C4-2B (cell line): ENCODE measurements at regions not wholly inside any gene's neighbourhood (a gene's known extent, or its start where the extent isn't known, plus 50 kb on each side); places are given as distances from the start of the nearest gene placed in this dataset.

ENCODE experiments used
- H3K27ac ChIP-seq: fragments of 450-650 bp; 2 replicates; pipeline ENCODE4 v1.5.1; 2017
- ZFX ChIP-seq: fragments of 450-650 bp; IDR thresholded peaks from 2 replicates; pipeline ENCODE4 v1.6.1; 2017
- TF ChIP-seq, protein P1 (sequence below): fragments of 450-650 bp; conservative IDR thresholded peaks from 2 replicates; pipeline ENCODE4 v1.5.1; 2017; ENCODE audit warnings: mild to moderate bottlenecking

DNA sequence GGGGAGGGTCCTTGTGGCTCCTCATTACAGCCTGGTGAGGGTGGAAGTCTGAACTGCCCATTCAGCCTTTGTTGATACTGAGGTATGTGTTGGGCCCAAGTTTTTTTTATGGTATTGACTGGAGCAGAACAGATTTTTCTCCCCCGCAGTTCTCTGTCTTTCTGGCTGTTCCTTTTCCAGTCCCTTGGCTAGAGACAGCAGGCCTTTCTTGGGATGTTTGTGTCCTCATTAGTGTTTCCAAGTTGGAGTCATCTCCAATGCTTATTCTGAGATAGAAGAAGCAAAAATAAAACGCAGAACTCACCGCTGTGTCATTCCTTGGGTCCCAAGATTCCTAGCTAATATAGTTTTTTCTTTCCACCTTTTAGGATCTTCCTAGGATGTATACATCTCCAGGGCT, 193.3 kb downstream of the RAMP3 start:
- no peak overlapping the region for H3K27ac ChIP-seq
- no peak for TF ChIP-seq ZFX
- TF ChIP-seq, protein P1, sequence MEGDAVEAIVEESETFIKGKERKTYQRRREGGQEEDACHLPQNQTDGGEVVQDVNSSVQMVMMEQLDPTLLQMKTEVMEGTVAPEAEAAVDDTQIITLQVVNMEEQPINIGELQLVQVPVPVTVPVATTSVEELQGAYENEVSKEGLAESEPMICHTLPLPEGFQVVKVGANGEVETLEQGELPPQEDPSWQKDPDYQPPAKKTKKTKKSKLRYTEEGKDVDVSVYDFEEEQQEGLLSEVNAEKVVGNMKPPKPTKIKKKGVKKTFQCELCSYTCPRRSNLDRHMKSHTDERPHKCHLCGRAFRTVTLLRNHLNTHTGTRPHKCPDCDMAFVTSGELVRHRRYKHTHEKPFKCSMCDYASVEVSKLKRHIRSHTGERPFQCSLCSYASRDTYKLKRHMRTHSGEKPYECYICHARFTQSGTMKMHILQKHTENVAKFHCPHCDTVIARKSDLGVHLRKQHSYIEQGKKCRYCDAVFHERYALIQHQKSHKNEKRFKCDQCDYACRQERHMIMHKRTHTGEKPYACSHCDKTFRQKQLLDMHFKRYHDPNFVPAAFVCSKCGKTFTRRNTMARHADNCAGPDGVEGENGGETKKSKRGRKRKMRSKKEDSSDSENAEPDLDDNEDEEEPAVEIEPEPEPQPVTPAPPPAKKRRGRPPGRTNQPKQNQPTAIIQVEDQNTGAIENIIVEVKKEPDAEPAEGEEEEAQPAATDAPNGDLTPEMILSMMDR, result no peak

DNA sequence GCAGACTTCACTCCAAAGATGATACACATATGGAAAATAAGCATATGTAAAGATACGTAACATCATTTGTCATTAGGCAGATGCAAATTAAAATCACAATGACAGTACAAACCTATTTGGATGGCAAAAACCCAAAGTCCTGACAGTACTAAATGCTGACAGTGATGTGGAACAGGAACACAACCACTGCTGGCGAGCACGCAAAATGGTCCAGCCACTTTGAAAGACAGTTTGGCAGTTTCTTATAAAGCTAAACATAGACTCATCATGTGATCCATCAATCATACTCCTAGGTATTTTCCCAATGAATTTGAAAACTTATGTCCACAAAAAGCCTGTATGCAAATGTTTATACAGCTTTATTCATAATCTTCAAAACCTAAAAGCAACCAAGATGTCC, 200.7 kb downstream of the RAMP3 start:
- H3K27ac ChIP-seq, result no peak overlapping the region
- TF ChIP-seq ZFX, result no peak

DNA sequence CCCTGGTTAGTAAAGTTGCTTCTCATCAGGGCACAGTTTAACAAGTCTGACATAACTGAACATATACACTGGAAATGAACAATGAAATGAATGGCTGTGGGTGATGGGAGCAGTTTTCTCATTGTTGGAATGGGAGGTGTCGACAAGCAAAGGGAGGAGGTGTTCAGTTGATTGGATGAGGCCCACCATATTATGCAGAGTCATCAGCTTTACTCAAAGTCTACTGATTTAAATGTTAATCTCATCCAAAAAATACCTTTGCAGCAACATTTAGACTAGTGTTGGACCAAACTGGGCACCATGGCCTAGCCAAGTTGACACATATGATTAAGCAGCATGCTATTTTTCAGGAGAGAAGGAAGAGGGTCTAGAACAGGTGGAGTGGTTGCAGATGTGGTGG, 201.7 kb downstream of the RAMP3 start:
- no peak overlapping the region for H3K27ac ChIP-seq
- no peak for TF ChIP-seq ZFX
- TF ChIP-seq, protein P1, result no peak

DNA sequence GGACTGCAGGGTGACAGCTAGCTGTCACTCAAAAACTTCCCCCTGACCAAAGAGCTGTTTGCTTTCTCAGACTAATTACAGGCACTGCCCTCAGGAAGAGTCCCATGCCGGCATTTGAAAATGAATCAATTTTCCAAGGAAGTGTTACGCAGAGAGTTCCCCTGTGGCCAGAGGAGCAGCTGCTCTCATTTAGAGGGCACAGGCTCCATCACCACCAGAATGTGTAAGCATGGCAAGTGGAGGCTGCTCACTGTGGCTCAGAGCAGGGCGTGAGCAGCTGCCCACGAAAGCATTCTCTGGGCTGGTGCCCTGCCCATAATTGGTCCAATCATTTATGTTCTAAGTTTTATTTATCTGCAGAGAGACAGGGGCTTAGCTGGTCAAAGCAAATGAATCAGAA, 202.2 kb downstream of the RAMP3 start:
- no peak overlapping the region for H3K27ac ChIP-seq
- no peak for TF ChIP-seq ZFX
- TF ChIP-seq, protein P1, result no peak

DNA sequence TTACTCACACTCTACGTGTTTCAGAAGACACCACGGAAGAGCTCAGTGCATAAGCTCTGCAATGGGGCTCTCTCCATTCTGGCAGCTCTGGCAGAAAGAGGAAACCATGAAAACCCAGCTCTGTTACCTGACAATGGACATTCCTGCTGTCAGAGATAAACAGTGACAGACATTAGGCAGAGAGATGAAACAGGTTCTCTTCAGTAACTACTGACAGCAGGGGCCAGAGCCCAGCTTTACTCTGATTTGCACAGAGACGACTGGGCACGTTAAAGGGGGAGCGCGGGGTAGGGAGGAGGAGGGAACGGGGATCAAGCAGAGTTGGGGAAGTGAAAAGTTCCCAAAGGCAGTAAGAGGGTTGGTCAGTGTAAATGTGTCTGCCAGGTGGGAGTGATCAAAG, 206.1 kb downstream of the RAMP3 start:
- TF ChIP-seq ZFX, result no peak
- TF ChIP-seq, protein P1, result no peak
- H3K27ac ChIP-seq, result no peak overlapping the region

- no peak overlapping the region for H3K27ac ChIP-seq
- TF ChIP-seq, protein P1, result no peak
- no peak for TF ChIP-seq ZFX
Measured at GRCh38 chr7:45365341-45365740, 207.8 kb downstream of the RAMP3 start.

GRCh38 chr7:45366475-45366874, 207.7 kb upstream of the ADCY1 start:
- H3K27ac ChIP-seq, result no peak overlapping the region
- TF ChIP-seq, protein P1, result no peak
- no peak for TF ChIP-seq ZFX

DNA sequence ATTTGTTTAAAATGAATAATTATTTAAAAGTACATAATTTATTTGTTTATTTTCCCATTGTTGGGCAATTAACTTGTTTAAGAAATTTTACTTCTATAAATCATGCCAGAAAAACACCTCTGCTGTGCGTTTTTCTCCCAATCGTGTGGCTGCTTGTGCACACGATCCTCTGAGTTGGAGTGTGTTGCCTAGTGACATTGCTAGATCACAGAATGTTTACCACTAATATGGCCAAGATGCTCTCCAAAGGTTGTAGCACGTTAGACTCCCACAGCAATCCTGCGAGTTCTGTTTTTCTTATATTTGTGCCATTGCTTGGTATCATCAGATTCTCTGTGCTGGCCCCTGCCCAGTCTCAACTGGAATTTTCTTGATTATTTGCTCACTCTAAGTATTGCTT, 207.1 kb upstream of the ADCY1 start:
- no peak overlapping the region for H3K27ac ChIP-seq
- TF ChIP-seq, protein P1, result no peak
- TF ChIP-seq ZFX, result no peak
